ENCODE measurements at regions not wholly inside any gene's neighbourhood (a gene's known extent, or its start where the extent isn't known, plus 50 kb on each side); places are given as distances from the start of the nearest gene placed in this dataset.

- Histone ChIP-seq H3K27ac (ENCODE audit: insufficient read length, low read depth, low read length) (no peak overlapping the region), H3K9me3 (ENCODE audit: control insufficient read depth, low read depth, low read length) (no peaks in the 10 kb centered on the region)
Measured at GRCh38 chr18:73748731-73749130, 398.9 kb downstream of the FBXO15 start.

More at GRCh38 chr18:73748731-73749130, 398.9 kb downstream of the FBXO15 start:
- Histone ChIP-seq H2BK120ac (ENCODE audit: low read depth, low read length, poor library complexity, severe bottlenecking) (no peak overlapping the region), H2BK15ac (ENCODE audit: low read depth, low read length) (no peak overlapping the region), H2BK12ac (ENCODE audit: insufficient read length, low read depth, low read length) (no peak overlapping the region), H4K8ac (replicated peaks; ENCODE audit: insufficient read length, low read depth, low read length) (no peak overlapping the region), H3K23me2 (ENCODE audit: insufficient read length, low read depth, low read length, poor library complexity, severe bottlenecking) (no peaks in the 10 kb centered on the region), H3K4me1 (ENCODE audit: insufficient read depth, low read length) (no peaks in the 10 kb centered on the region; the same call in 1 of the 2 replicates), H4K91ac (ENCODE audit: insufficient read length, low read depth, low read length) (no peak overlapping the region), H2BK20ac (ENCODE audit: low read depth, low read length, poor library complexity, severe bottlenecking) (no peak overlapping the region), H3K79me1 (ENCODE audit: insufficient read depth, low read depth, low read length, poor library complexity, severe bottlenecking) (no peaks in the 10 kb centered on the region), H3K23ac (ENCODE audit: insufficient read length, low read depth, low read length) (no peak overlapping the region), H3K56ac (ENCODE audit: insufficient read length, low read depth, low read length) (no peak overlapping the region), H3K9ac (ENCODE audit: extremely low read depth, insufficient read length, low read length) (no peak overlapping the region), H3K4ac (ENCODE audit: low read depth, low read length) (no peak overlapping the region), H3K14ac (ENCODE audit: insufficient read depth, low read length) (no peak overlapping the region), H3T11ph (ENCODE audit: low read length) (no peak overlapping the region), H4K5ac (ENCODE audit: insufficient read length, low read depth, low read length) (no peak overlapping the region), H4K20me1 (ENCODE audit: control insufficient read depth, insufficient read depth, insufficient read length) (no peaks in the 10 kb centered on the region), H3K4me2 (ENCODE audit: insufficient read depth, insufficient read length, low read length) (no peak overlapping the region), H3K27me3 (ENCODE audit: insufficient read depth, low read length) (no peaks in the 10 kb centered on the region), H3K18ac (ENCODE audit: insufficient read length, low read depth, low read length) (no peak overlapping the region), H3K79me2 (ENCODE audit: insufficient read depth, low read length) (no peaks in the 10 kb centered on the region), H2BK5ac (ENCODE audit: insufficient read length, low read length) (no peak overlapping the region), H2AFZ (ENCODE audit: low read length) (no peak overlapping the region), H2AK5ac (ENCODE audit: insufficient read length, low read length) (no peak overlapping the region)
- H3K9me3 Mint-ChIP-seq, result no peaks in the 10 kb centered on the region
- no peak for TF ChIP-seq CTCF (conservative IDR thresholded peaks at IDR 0.05)
- H3K4me1 Mint-ChIP-seq, result peaks cover 13 to 22% of the 10 kb centered on the region in 2 experiments
- no peak overlapping the region for H3K27ac Mint-ChIP-seq
- DNase-seq, result no peak
- no CpG with 5 or more reads among the region's 4 CpGs for WGBS (ENCODE audit: extremely low coverage, insufficient read length, low lambda C conversion rate)
- no peaks in the 10 kb centered on the region for H3K36me3 Mint-ChIP-seq (ENCODE audit: insufficient read depth in 1 of 3, low read depth in 3 of 3)
- H3K27me3 Mint-ChIP-seq (ENCODE audit: low read depth), result no peaks in the 10 kb centered on the region; the same call in 1 of the 2 replicates
- H3K4me3 Mint-ChIP-seq, result no peak overlapping the region

All from H9 (cell line).